ENCODE measurements at regions not wholly inside any gene's neighbourhood (a gene's known extent, or its start where the extent isn't known, plus 50 kb on each side); places are given as distances from the start of the nearest gene placed in this dataset.

DNA sequence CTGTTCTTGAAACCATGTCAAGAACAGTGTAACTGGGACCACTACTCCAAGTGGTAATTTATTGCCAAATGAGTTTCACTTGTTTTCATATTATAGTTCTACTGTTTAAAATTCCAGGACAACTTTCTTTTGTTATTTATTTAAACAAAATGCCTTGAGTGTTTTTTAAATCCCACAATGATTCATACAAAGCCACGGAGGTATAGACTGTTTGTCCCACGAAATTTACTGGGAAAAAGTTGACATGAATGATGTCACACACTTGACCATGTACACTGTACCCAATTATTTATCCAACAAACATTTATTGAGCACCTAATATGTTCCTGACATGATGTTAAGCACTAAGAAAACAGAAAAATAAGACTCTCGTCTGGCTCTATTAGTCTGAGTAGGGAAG lies 243.9 kb upstream of the SIX2 start:
- TF ChIP-seq, protein P1, sequence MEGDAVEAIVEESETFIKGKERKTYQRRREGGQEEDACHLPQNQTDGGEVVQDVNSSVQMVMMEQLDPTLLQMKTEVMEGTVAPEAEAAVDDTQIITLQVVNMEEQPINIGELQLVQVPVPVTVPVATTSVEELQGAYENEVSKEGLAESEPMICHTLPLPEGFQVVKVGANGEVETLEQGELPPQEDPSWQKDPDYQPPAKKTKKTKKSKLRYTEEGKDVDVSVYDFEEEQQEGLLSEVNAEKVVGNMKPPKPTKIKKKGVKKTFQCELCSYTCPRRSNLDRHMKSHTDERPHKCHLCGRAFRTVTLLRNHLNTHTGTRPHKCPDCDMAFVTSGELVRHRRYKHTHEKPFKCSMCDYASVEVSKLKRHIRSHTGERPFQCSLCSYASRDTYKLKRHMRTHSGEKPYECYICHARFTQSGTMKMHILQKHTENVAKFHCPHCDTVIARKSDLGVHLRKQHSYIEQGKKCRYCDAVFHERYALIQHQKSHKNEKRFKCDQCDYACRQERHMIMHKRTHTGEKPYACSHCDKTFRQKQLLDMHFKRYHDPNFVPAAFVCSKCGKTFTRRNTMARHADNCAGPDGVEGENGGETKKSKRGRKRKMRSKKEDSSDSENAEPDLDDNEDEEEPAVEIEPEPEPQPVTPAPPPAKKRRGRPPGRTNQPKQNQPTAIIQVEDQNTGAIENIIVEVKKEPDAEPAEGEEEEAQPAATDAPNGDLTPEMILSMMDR (IDR thresholded peaks at IDR 0.05; ENCODE audit: borderline replicate concordance, control extremely low read depth, extremely low read depth, insufficient read depth, missing control alignments), result no peak
- in situ Hi-C loops (cut with MboI; ENCODE audit: low sequenced_read_pairs, unreplicated experiment), result no loop called here
- no peak for DNase-seq (ENCODE audit: low spot score)

DNA sequence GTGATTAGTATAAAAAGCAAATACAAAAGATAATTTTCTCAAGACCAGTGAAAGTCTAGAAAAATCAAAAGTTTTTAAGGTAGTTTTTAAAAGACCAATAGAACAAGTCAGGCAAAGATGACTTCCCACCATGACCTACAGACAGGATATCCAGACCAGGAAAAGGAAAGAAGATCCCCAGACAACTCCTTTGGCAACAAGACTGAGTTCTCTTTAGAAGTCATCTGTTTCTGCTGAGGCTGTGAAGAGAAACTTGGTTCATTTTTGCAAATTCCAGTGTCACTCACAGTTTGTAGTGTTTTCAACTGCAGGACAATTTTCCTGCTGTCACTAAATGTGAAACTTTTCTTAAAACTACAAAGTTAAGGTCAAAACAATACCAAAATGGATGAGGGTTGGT lies 240.9 kb upstream of the SIX2 start:
- in situ Hi-C loops (cut with MboI; ENCODE audit: low sequenced_read_pairs, unreplicated experiment), result no loop called here
- no peak for DNase-seq (ENCODE audit: low spot score)
- TF ChIP-seq, protein P1 (IDR thresholded peaks at IDR 0.05; ENCODE audit: borderline replicate concordance, control extremely low read depth, extremely low read depth, insufficient read depth, missing control alignments), result no peak

DNA sequence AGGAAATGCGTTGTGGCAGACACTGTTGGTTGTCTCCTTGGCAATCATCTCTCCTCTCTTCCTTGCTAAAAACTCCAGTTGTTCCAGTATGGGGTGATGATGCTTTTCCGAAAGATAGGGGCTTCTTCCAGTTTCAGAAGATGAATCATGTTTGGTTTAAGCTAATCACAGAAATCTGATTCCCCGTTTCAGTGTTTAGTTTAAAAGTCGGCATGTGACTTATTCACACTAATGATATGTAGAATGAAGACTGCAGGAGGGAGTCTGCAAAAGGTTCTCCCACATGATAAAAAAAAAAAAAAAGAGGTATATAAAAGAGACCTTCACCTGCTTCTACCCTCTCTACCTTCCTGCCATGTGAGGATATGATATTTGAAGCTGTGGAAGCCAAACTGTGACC lies 239.0 kb upstream of the SIX2 start:
- in situ Hi-C loops (cut with MboI; ENCODE audit: low sequenced_read_pairs, unreplicated experiment), result no loop called here
- TF ChIP-seq, protein P1 (IDR thresholded peaks at IDR 0.05; ENCODE audit: borderline replicate concordance, control extremely low read depth, extremely low read depth, insufficient read depth, missing control alignments), result no peak
- no peak for DNase-seq (ENCODE audit: low spot score)

DNA sequence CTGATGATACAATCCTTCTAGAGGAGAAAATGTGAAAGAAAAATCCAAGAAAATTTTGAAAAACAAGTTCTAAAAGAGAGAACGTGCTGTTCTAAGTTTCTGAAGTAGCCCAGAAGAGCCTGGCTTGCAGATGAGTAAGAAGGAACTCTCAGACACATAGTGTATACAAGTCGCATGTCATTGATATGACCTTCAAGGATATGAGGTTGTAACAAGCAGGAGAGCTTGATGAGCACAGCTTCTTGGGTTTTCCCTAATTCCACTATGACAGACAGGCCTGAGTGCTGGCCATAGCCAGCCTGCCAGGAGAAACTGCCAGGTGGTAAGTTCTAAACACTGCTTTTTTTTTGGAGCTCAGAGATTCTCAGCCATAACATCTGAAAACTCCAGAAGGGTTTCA lies 235.7 kb upstream of the SIX2 start:
- in situ Hi-C loops (cut with MboI; ENCODE audit: low sequenced_read_pairs, unreplicated experiment), result no loop called here
- TF ChIP-seq, protein P1 (IDR thresholded peaks at IDR 0.05; ENCODE audit: borderline replicate concordance, control extremely low read depth, extremely low read depth, insufficient read depth, missing control alignments), result no peak

DNA sequence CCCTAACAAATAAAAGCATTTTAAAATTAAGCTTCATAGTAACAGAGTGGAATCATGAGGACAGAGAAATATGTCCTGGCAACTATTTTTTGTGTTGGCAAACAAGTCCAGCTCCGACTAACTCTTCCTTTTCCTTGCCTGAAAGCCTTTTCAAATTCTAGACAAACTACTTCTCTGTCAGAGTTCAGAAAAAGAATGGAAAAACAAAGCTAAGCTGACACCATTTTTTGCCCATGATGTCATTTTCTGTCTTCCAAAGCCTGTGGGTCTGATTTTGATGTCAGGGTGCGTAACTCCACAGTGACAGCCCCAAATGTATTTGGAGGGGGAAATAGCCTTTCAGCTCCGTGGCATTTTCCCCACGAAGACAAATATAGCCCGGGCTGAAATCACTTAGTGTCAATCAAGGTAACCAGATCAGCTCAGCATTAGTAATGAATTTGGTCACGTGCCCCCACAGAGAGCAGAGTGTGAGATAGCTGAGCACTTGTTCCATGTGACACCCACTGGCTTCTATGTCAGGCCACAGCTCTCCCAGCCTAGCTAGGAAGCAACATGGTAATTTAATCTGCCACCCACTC lies 233.0 kb upstream of the SIX2 start:
- TF ChIP-seq, protein P1 (IDR thresholded peaks at IDR 0.05; ENCODE audit: borderline replicate concordance, control extremely low read depth, extremely low read depth, insufficient read depth, missing control alignments), result no peak
- in situ Hi-C loops (cut with MboI; ENCODE audit: low sequenced_read_pairs, unreplicated experiment), result no loop called here
- no peak for DNase-seq (ENCODE audit: low spot score)

More for the DNA sequence above, 235.7 kb upstream of the SIX2 start:
- DNase-seq (ENCODE audit: low spot score), result no peak

DNA sequence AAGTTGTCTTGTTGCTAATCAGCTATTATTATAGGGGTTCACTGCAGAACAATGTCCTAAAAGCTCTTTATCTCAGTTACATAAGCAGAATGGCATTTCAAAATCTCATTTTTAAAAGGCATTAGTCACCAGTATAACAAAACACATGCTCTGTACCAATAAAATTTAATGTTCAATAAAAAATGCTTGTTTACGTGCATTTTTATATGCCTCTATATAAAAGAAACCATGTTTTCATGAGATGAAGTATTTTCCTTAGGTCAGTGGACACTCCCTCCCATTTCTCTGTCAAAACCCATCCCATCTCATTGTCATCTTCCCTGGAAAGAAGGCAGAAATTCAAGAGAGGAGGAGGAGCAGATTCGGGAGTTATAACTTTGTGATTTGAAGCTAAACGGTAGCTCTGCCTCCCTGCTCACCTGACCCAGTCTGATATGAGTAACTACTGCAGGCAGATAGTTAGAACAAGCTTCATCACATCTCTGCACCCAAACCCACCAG lies 231.9 kb upstream of the SIX2 start:
- TF ChIP-seq, protein P1 (IDR thresholded peaks at IDR 0.05; ENCODE audit: borderline replicate concordance, control extremely low read depth, extremely low read depth, insufficient read depth, missing control alignments), result no peak
- in situ Hi-C loops (cut with MboI; ENCODE audit: low sequenced_read_pairs, unreplicated experiment), result no loop called here
- DNase-seq (ENCODE audit: low spot score), result no peak
